Esophagus mucosa (tissue), 1 donor: ENCODE measurements at regions not wholly inside any gene's neighbourhood (a gene's known extent, or its start where the extent isn't known, plus 50 kb on each side); places are given as distances from the start of the nearest gene placed in this dataset.

Experiments used
- ATAC-seq: fragments of 200-7000 bp; cut with Tn5 transposase; one replicate; pipeline ENCODE4 v1.9.1; 2020
- donor health status: DM: yes; HTN: yes; CAD: no.

GRCh38 chr7:47145186-47145725 is 436.7 kb downstream of the TNS3 start:
- no peak for ATAC-seq

GRCh38 chr7:47143339-47143738 is 438.6 kb downstream of the TNS3 start:
- no peak for ATAC-seq

- ATAC-seq: no peak
Measured at GRCh38 chr7:47142867-47143175, 439.1 kb downstream of the TNS3 start.

- no peak for ATAC-seq
Measured at GRCh38 chr7:47142169-47142866, 439.6 kb downstream of the TNS3 start.

GRCh38 chr7:47132471-47132870 is 449.4 kb downstream of the TNS3 start:
- ATAC-seq: no peak

- ATAC-seq: no peak
Measured at GRCh38 chr7:47128700-47129099, 453.2 kb downstream of the TNS3 start.

GRCh38 chr7:47125529-47125928 is 456.4 kb downstream of the TNS3 start:
- ATAC-seq: no peak

GRCh38 chr7:47119261-47119865 is 462.5 kb downstream of the TNS3 start:
- no peak for ATAC-seq

- ATAC-seq: no peak
Measured at GRCh38 chr7:47104206-47104549, 477.7 kb downstream of the TNS3 start.

- ATAC-seq: no peak
Measured at GRCh38 chr7:47103498-47104205, 478.3 kb downstream of the TNS3 start.

GRCh38 chr7:47102331-47102841 is 479.5 kb downstream of the TNS3 start:
- ATAC-seq: no peak

- ATAC-seq: peak; percentile 66
Measured at GRCh38 chr7:47100817-47101435, 481.0 kb downstream of the TNS3 start.

GRCh38 chr7:47100148-47100816 is 481.6 kb downstream of the TNS3 start:
- no peak for ATAC-seq

GRCh38 chr7:47097431-47097830 is 484.5 kb downstream of the TNS3 start:
- ATAC-seq: no peak

- no peak for ATAC-seq
Measured at GRCh38 chr7:47095946-47096345, 486.0 kb downstream of the TNS3 start.

- ATAC-seq: no peak
Measured at GRCh38 chr7:47094462-47094861, 487.4 kb downstream of the TNS3 start.

- ATAC-seq: no peak
Measured at GRCh38 chr7:47093320-47094234, 488.3 kb downstream of the TNS3 start.

- ATAC-seq: no peak
Measured at GRCh38 chr7:47092336-47092735, 489.6 kb downstream of the TNS3 start.

- ATAC-seq: no peak
Measured at GRCh38 chr7:47091141-47091540, 490.8 kb downstream of the TNS3 start.

GRCh38 chr7:47089461-47089860 is 492.4 kb downstream of the TNS3 start:
- no peak for ATAC-seq

- no peak for ATAC-seq
Measured at GRCh38 chr7:47089068-47089417, 492.9 kb downstream of the TNS3 start.
